HG02798 (cell line): ENCODE measurements at regions not wholly inside any gene's neighbourhood (a gene's known extent, or its start where the extent isn't known, plus 50 kb on each side); places are given as distances from the start of the nearest gene placed in this dataset.
A peak's percentile ranks its signal among the peaks of the same experiment; 100 is the strongest.
"Not testable (repeated sequence)": the region's sequence is repeated elsewhere in the genome, so short reads cannot be mapped to it uniquely, and the experiment has no call there.

Experiments used
- ATAC-seq: cut with Tn5 transposase; IDR thresholded peaks from one replicate; pipeline ENCODE4 v1.9.1; 2021; ENCODE audit warnings: mild to moderate bottlenecking; ENCODE audit not compliant: unreplicated experiment, poor library complexity

DNA sequence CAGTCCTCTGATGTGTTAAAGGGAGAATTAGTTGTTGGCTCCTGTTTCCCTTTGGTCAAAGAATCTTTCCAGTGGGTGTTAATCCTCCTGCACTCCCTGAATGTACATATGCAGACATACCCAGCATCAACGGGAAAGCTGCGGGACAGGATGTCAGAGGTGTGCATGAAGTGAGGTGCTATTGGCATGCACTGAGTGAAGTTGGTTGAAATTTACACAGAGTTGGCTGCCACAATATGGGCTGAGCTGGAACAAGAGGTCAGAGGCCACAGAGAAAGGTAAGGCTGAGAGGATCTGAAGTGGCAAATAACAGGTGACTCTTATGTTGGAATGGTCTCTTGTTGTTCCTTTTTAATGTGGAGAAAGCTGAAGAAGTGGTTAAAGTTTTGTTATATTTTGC is 82.7 kb upstream of the AKIRIN2 start:
- no peak for ATAC-seq

DNA sequence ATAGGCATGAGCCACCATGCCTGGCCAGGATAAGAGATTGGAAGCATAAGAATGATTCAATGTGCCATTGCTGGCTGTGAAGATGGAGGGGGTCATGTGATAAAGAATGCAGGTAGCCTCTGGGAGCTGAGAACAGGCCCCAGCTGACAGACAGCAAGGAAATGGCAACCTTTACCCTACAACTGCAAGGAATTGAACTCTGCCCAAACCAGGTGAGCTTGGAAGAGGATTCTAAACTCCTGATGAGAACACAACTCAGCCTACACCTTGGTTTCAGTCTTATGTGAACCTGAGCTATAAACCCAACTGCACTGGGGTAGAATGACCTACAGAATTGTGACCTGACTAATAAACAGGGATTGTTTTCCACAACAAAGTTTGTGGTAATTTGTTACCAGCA is 82.0 kb upstream of the AKIRIN2 start:
- ATAC-seq, result no peak

DNA sequence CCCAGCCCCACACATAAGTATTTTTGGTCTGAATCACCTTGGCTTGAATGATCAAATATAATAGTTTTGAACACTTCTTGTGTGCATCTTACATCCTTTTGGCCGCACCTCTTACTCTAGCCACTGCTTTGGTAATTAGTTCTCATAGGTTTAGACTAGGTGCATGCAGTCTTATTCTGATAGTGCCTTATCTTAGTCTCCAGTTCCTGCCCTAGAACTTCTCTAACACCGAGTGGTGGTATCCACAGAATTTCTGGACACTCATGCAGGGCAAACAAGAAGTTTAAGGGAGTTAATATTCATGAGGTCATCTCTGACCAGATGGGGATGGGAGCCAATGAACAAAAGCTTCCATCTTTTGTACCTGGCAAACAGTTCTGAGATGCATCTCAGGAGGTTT is 77.5 kb upstream of the AKIRIN2 start:
- no peak for ATAC-seq

DNA sequence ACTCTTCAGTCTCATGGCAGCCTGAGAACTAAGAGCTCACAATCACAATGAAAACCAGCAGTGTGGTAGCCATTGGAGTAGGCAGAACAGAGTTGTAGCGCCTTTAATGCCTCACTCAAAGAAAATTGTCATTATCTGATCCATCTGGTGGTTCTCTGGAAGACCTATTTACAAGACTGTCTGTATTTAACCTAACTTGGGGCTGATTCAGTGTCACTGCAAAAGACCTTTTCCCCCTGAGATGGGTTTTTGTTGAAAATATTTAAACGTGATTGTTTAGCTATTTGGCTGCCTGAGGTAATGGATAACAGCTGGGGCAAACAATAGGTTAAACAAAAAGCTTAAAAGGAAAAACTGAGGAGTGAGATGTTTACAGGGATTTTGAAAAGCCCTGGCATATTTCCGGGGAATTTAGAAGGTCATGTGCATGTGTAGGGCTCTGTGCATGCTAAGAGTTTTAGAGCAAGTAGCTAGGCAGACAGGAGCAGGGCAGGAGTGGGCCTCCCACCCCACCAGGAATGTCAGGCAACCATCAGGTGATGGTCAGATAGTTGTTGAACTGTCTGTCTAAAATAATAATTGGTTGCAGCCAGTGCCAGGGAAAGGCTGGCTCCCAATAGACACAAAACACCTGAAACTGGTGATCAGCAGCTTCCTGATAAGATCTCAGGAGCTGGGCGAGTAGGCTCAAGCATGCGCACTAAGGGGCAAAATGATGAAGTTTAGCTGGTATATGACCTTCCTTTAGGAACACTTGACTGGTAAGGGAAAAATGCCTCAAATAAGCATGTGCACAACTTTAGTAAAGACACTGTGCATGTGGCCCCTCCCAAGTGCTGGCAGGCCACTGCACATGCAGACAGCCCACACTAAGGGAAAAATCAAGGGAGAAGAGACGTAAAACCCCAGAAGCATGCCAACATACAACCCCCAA is 70.8 kb upstream of the AKIRIN2 start:
- no peak for ATAC-seq

DNA sequence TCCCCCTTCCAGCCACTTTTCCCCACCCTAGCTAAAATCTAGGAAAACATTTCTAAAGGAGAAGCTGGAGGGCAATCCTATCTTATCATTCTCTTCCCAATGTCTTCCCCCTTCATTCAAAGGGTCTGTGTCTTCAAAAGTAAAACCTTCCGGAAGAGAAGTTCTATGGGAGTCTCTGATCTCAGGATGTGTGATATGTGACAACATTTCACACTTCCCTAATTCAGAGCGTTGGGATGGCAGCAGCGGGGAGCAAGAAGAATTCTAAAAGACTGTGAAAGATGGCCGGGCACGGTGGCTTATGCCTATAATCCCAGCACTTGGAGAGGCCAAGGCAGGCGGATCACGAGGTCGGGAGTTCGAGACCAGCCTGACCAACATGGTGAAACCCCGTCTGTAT is 65.4 kb upstream of the AKIRIN2 start:
- ATAC-seq, result no peak

DNA sequence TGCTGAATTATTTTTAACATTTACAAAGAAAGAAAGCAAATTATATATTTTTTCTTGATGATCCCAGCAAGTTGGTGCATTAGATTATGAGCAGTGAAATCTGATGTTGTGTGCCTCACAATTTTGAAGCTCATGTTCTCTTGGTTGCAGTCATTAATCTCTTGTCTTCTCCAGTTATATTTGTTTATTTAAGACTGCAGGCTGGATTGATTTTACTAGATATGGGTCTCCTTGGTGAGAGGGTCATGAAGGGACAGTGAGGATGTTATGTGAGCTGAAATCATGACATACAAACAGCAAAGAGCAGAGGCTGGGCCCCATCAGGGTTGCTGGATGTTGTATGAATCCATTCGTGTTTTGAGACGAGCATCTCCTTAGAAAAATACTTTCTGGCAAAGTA is 64.2 kb upstream of the AKIRIN2 start:
- no peak for ATAC-seq

DNA sequence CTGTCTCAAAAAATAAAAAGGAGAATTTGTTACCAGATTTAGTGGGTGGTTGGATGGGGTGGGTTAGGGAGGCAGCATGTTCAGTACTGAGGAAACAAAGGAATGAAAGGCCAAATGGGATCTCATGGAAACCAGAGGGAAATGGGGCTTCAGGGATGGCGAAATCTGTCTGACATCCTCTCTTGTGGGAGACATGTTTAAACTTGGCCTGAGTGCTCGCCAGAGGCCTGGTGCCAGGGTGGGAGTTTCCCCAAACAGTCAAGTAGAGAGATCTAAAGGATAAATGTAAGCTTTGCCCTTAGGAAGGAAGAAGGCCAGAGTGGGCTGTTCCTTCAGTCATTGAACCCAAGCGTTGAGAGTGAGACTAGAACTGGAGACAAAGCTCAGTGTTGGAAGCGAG is 61.9 kb upstream of the AKIRIN2 start:
- no peak for ATAC-seq

DNA sequence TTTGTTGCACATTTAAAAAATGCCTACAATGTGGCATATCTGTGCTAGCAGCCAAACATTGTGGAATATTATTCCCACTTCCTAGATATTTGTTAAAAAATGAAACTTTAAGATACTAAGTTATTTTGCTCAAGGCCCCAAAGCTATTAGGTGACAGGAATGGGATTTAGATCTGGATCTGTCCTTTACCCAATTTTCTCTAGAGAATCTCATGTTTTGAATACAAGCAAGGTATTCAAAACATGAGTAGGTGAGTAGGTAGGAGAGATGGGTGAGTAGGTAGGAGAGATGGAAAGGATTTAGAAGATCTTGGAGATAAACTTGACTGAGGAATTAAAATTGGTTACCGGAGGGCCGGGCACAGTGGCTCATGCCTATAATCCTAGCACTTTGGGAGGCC is 61.2 kb upstream of the AKIRIN2 start:
- ATAC-seq, result no peak

DNA sequence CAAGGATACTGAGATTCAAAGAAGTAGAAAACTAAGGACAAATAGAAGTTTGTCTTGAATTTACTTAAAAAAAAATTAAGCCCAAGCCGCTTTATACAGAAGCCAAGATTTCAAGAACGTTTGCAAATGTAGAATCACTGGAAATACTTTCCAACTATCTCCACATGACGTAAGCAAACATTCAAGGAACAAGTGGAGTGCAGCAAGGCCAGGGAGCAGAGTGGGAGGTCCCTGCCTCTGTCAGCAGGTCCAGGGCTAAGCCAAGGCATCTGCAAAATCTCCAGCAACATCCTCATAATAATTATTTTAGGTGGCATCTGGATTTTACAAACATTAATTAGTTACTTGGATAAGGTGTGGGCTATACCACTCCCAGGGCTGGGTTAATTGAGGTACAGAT is 60.1 kb upstream of the AKIRIN2 start:
- no peak for ATAC-seq

DNA sequence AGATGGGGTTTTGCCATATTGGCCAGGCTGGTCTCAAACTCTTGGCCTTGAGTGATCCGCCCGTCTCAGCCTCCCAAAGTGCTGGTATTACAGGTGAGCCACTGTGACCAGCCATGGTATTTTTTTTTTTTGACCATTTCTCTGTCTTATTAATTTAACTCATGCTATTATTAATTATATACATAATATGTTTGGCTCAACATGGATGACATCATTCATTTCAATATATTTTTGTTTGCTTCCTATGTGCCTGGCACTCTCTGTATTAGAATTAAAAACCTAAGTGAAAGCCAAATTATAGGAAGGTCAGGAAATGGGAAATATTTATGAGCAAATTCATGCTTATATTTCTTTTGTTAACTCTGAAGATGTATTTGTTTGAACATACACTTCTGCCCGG is 55.8 kb upstream of the AKIRIN2 start:
- no peak for ATAC-seq

DNA sequence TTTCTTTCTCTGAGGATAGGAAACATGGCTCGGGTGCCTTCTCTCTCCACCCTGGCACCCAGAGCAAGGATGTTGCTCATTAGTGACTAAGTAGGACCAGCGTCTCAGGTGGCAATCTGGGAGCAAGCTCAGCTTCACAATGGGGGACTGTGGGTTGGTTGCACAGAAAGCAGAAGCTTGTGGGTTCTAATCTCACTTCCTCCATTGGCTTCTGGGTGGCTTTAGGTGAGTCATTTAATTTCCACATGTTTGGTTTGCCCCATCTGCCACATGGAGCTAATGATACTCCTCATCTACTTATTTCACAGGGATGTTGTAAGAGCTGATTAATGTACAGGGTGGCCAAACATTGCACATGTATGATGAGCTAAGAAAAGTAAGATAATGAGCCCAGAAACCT is 54.8 kb upstream of the AKIRIN2 start:
- peak; percentile 95 for ATAC-seq

DNA sequence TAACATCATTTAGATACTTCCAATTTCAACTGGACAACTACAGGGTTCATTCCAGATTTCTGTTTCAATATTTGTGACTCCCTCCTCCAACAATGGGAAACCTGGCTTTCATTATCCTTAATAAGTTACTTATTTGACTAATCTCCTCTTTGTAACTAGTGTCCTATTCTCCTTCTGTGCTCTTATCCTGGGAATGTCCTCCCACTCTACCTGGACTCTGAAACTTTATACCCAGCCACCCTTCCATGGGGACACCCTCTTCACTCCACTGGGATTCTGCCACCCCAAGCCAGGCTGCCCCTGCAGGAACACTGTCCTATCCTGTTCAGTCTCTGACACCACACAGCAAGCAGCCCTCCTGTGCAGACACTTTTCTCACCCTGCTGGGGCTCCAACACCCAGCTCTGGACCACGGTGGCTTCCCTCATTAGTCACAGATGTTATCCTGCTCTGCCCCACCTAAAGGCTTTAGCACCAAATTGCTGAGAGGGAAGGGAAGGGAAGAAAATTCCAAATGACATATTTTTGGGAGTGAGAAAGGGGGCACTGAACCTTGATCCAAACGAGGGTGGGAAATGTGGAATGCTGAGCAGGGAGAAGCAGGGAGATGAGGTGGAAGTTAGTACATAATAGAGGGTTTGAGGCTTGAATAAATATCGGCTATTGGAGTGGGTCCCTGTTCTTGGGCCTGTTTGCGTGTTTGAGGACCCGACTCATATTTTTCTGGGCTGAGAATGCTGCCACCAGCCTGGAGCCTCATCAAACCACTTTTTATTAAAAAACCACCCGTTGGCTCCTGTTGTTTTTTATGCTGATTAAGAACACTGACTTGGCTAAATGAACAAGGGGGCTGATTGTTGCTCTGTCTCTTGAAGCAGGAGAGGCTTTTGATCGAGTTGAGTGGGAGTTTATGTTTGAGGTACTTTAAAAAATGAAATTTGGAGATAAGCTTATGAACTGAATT is 54.0 kb upstream of the AKIRIN2 start:
- no peak for ATAC-seq

DNA sequence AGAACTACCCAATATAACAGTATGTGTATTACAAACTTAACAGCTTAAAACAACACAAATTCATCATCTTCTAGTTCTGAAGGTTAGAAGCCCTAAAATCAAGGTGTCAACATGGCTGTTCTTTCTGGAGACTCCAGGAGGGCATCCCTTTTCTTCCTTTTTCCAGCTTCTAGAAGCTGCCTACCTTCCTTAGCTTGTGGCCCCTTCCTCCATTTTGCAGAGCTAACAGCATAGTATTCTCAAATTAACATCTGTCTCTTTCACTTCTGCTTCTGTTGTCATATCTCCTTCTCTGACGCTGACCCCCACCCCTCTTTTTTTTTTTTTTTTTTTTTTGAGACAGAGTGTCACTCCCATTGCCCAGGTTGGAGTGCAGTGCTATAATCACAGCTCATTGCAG is 52.8 kb upstream of the AKIRIN2 start:
- peak; percentile 57 for ATAC-seq

DNA sequence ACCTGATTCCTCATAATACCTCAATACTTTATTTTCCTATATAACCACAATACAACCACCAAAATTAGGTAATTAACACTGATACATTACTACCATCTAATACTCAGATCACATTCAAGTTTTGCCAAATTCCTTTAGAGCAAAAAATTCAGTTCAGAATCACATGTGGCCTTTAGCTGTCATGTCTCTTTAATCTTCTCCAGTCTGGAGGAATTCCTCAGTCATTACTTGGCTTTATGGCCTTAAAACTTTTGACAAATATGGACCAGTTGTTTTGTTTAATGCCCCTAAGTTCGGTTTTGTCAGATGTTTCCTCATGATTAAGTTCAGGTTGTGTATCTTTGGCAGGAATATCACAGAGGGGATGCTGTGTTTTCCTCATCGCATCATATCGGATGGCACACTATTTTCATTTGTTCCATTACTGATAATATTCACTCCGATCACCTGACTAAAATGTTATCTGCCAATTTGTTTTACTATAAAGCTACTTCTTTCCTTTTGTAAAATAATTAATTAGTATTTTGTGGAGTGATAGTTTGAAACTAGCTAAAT is 51.2 kb upstream of the AKIRIN2 start:
- ATAC-seq, result no peak

DNA sequence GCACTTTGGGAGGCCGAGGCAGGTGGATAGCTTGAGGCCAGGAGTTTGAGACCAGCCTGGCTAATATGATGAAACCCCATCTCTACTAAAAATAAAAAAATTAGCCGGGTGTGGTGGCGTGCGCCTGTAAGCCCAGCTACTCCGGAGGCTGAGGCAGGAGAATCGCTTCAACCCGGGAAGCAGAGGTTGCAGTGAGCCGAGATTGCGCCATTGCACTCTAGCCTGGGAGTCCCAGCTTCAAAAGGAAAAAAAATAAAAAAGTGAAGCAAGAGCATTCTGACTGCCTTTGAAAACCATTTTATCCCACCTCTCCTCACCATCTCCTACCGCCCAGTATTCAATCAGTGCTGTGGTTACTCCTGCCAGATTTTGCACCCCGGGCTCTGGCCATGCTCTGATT is 50.5 kb upstream of the AKIRIN2 start:
- ATAC-seq, result not testable (repeated sequence)
